ENCODE measurements at regions not wholly inside any gene's neighbourhood (a gene's known extent, or its start where the extent isn't known, plus 50 kb on each side); places are given as distances from the start of the nearest gene placed in this dataset.
"Not testable (repeated sequence)": the region's sequence is repeated elsewhere in the genome, so short reads cannot be mapped to it uniquely, and the experiment has no call there.

GRCh38 chr1:148308832-148309458 lies 156.9 kb upstream of the NBPF11 start:
- Histone ChIP-seq H3K4me1 (ENCODE audit: control extremely low read depth in 1 of 4, control insufficient read depth in 4 of 4, insufficient read depth in 4 of 4, low read length in 3 of 4) (peaks cover 3 to 7% (median 6%) of the 10 kb centered on the region in 4 experiments), H3K4me3 (ENCODE audit: control insufficient read depth in 1 of 7, extremely low read depth in 1 of 7, insufficient read depth in 4 of 7, low read depth in 2 of 7, low read length in 6 of 7) (no peak overlapping the region), H3K9me3 (ENCODE audit: control extremely low read depth in 1 of 5, control insufficient read depth in 4 of 5, insufficient read depth in 2 of 5, low read depth in 1 of 5, low read length in 4 of 5) (peaks cover 2 to 25% (median 21%) of the 10 kb centered on the region in 5 experiments), H3K27me3 (replicated peaks in 2 of 5; ENCODE audit: control insufficient read depth in 4 of 5, insufficient read depth in 5 of 5, low read length in 4 of 5) (peaks cover 0 to 5% (median 0%) of the 10 kb centered on the region in 5 experiments), H3K27ac (ENCODE audit: insufficient read depth in 1 of 2, low read depth in 1 of 2, low read length in 2 of 2, poor library complexity in 1 of 2, severe bottlenecking in 2 of 2) (no peak overlapping the region), H3K36me3 (ENCODE audit: control insufficient read depth in 4 of 4, insufficient read depth in 4 of 4, low read length in 3 of 4) (peaks cover 0 to 2% (median 0%) of the 10 kb centered on the region in 4 experiments)
- 92% methylated on average over 8 of the region's 14 CpGs for WGBS (ENCODE audit: insufficient coverage)
- POLR2A ChIA-PET = no interaction called here
- DNase-seq = no peak
- CTCF ChIA-PET = no interaction called here

- Histone ChIP-seq H3K27ac (ENCODE audit: insufficient read depth in 1 of 2, low read depth in 1 of 2, low read length in 2 of 2, poor library complexity in 1 of 2, severe bottlenecking in 2 of 2) (no peak overlapping the region), H3K27me3 (replicated peaks in 2 of 5; ENCODE audit: control insufficient read depth in 4 of 5, insufficient read depth in 5 of 5, low read length in 4 of 5) (peaks cover 0 to 5% (median 0%) of the 10 kb centered on the region in 5 experiments), H3K36me3 (ENCODE audit: control insufficient read depth in 4 of 4, insufficient read depth in 4 of 4, low read length in 3 of 4) (peaks cover 0 to 2% (median 0%) of the 10 kb centered on the region in 4 experiments), H3K9me3 (ENCODE audit: control extremely low read depth in 1 of 5, control insufficient read depth in 4 of 5, insufficient read depth in 2 of 5, low read depth in 1 of 5, low read length in 4 of 5) (peaks cover 2 to 20% (median 20%) of the 10 kb centered on the region in 5 experiments), H3K4me1 (ENCODE audit: control extremely low read depth in 1 of 4, control insufficient read depth in 4 of 4, insufficient read depth in 4 of 4, low read length in 3 of 4) (peaks cover 4 to 15% (median 13%) of the 10 kb centered on the region in 4 experiments), H3K4me3 (ENCODE audit: control insufficient read depth in 1 of 7, extremely low read depth in 1 of 7, insufficient read depth in 4 of 7, low read depth in 2 of 7, low read length in 6 of 7) (no peak overlapping the region)
- CTCF ChIA-PET = no interaction called here
- peak in 2 of 3 donors; percentile 42 to 58 for DNase-seq
- WGBS (ENCODE audit: insufficient coverage) = 89% methylated on average over 7 of the region's 12 CpGs
- POLR2A ChIA-PET = no interaction called here
These were observed 155.6 kb upstream of the NBPF11 start for GRCh38 chr1:148307583-148308185.

- H3K4me3 ChIP-seq (ENCODE audit: control insufficient read depth in 1 of 7, extremely low read depth in 1 of 7, insufficient read depth in 4 of 7, low read depth in 2 of 7, low read length in 6 of 7); H3K9me3 ChIP-seq (ENCODE audit: control extremely low read depth in 1 of 5, control insufficient read depth in 4 of 5, insufficient read depth in 2 of 5, low read depth in 1 of 5, low read length in 4 of 5); DNase-seq; POLR2A ChIA-PET; H3K27ac ChIP-seq (ENCODE audit: insufficient read depth in 1 of 2, low read depth in 1 of 2, low read length in 2 of 2, poor library complexity in 1 of 2, severe bottlenecking in 2 of 2); H3K27me3 ChIP-seq (replicated peaks in 2 of 5; ENCODE audit: control insufficient read depth in 4 of 5, insufficient read depth in 5 of 5, low read length in 4 of 5); CTCF ChIA-PET; H3K36me3 ChIP-seq (ENCODE audit: control insufficient read depth in 4 of 4, insufficient read depth in 4 of 4, low read length in 3 of 4): not testable (repeated sequence)
- WGBS (ENCODE audit: insufficient coverage) = 100% methylated on average over 2 of the region's 4 CpGs
- H3K4me1 ChIP-seq (ENCODE audit: control extremely low read depth in 1 of 4, control insufficient read depth in 4 of 4, insufficient read depth in 4 of 4, low read length in 3 of 4) = peaks cover 4 to 15% (median 13%) of the 10 kb centered on the region in 4 experiments
These were observed 152.9 kb upstream of the NBPF11 start for GRCh38 chr1:148304935-148305334.

- Histone ChIP-seq H3K4me1 (ENCODE audit: control extremely low read depth in 1 of 4, control insufficient read depth in 4 of 4, insufficient read depth in 4 of 4, low read length in 3 of 4) (peaks cover 4 to 14% (median 13%) of the 10 kb centered on the region in 4 experiments), H3K4me3 (ENCODE audit: control insufficient read depth in 1 of 7, extremely low read depth in 1 of 7, insufficient read depth in 4 of 7, low read depth in 2 of 7, low read length in 6 of 7) (peak overlapping the region in 5 of 7 experiments; percentile 60 to 76 (median 63))
- H3K27ac ChIP-seq (ENCODE audit: insufficient read depth in 1 of 2, low read depth in 1 of 2, low read length in 2 of 2, poor library complexity in 1 of 2, severe bottlenecking in 2 of 2); H3K9me3 ChIP-seq (ENCODE audit: control extremely low read depth in 1 of 5, control insufficient read depth in 4 of 5, insufficient read depth in 2 of 5, low read depth in 1 of 5, low read length in 4 of 5); DNase-seq; H3K27me3 ChIP-seq (replicated peaks in 2 of 5; ENCODE audit: control insufficient read depth in 4 of 5, insufficient read depth in 5 of 5, low read length in 4 of 5); H3K36me3 ChIP-seq (ENCODE audit: control insufficient read depth in 4 of 4, insufficient read depth in 4 of 4, low read length in 3 of 4): not testable (repeated sequence)
- POLR2A ChIA-PET = interaction anchor here (1.0 kb wide), 1 partner anchor 15 kb away, joined by 5 read pairs; no protein-coding TSS in a partner anchor
- CTCF ChIA-PET = interaction anchor here (1.1 kb wide), 1 partner anchor 13 kb away, joined by 4 read pairs; no protein-coding TSS in a partner anchor
- no CpG with 5 or more reads among the region's 52 CpGs for WGBS (ENCODE audit: insufficient coverage)
These were observed 150.7 kb upstream of the NBPF11 start for GRCh38 chr1:148302586-148303364.

- H3K27me3 ChIP-seq (replicated peaks in 2 of 5; ENCODE audit: control insufficient read depth in 4 of 5, insufficient read depth in 5 of 5, low read length in 4 of 5); H3K27ac ChIP-seq (ENCODE audit: insufficient read depth in 1 of 2, low read depth in 1 of 2, low read length in 2 of 2, poor library complexity in 1 of 2, severe bottlenecking in 2 of 2); H3K4me3 ChIP-seq (ENCODE audit: control insufficient read depth in 1 of 7, extremely low read depth in 1 of 7, insufficient read depth in 4 of 7, low read depth in 2 of 7, low read length in 6 of 7); H3K9me3 ChIP-seq (ENCODE audit: control extremely low read depth in 1 of 5, control insufficient read depth in 4 of 5, insufficient read depth in 2 of 5, low read depth in 1 of 5, low read length in 4 of 5); POLR2A ChIA-PET; H3K4me1 ChIP-seq (ENCODE audit: control extremely low read depth in 1 of 4, control insufficient read depth in 4 of 4, insufficient read depth in 4 of 4, low read length in 3 of 4); DNase-seq; H3K36me3 ChIP-seq (ENCODE audit: control insufficient read depth in 4 of 4, insufficient read depth in 4 of 4, low read length in 3 of 4); CTCF ChIA-PET: not testable (repeated sequence)
- 67% methylated on average over 2 of the region's 2 CpGs for WGBS (ENCODE audit: insufficient coverage)
These were observed 145.8 kb upstream of the NBPF11 start for GRCh38 chr1:148297852-148298251.

- CTCF ChIA-PET = no interaction called here
- H3K36me3 ChIP-seq (ENCODE audit: control insufficient read depth in 4 of 4, insufficient read depth in 4 of 4, low read length in 3 of 4) = no peaks in the 10 kb centered on the region
- H3K4me3 ChIP-seq (ENCODE audit: control insufficient read depth in 1 of 7, extremely low read depth in 1 of 7, insufficient read depth in 4 of 7, low read depth in 2 of 7, low read length in 6 of 7) = no peak overlapping the region
- no peak overlapping the region for H3K27ac ChIP-seq (ENCODE audit: insufficient read depth in 1 of 2, low read depth in 1 of 2, low read length in 2 of 2, poor library complexity in 1 of 2, severe bottlenecking in 2 of 2)
- WGBS (ENCODE audit: insufficient coverage) = no CpG with 5 or more reads among the region's 3 CpGs
- POLR2A ChIA-PET = no interaction called here
- peaks cover 0 to 10% (median 8%) of the 10 kb centered on the region in 4 experiments for H3K4me1 ChIP-seq (ENCODE audit: control extremely low read depth in 1 of 4, control insufficient read depth in 4 of 4, insufficient read depth in 4 of 4, low read length in 3 of 4)
- H3K9me3 ChIP-seq (ENCODE audit: control extremely low read depth in 1 of 5, control insufficient read depth in 4 of 5, insufficient read depth in 2 of 5, low read depth in 1 of 5, low read length in 4 of 5) = no peaks in the 10 kb centered on the region
- no peak for DNase-seq
- no peaks in the 10 kb centered on the region for H3K27me3 ChIP-seq (replicated peaks in 2 of 5; ENCODE audit: control insufficient read depth in 4 of 5, insufficient read depth in 5 of 5, low read length in 4 of 5)
These were observed 144.4 kb upstream of the NBPF11 start for GRCh38 chr1:148296511-148296910.

Data from common myeloid progenitor, CD34-positive (primary cell).